Endothelial cell of umbilical vein (primary cell): ENCODE measurements at regions not wholly inside any gene's neighbourhood (a gene's known extent, or its start where the extent isn't known, plus 50 kb on each side); places are given as distances from the start of the nearest gene placed in this dataset.

ENCODE experiments used
- BruUV-seq: library from RNA; stranded (reverse); fragments of 400-500 nt; replicated peaks from 2 replicates; lab custom pipeline; 2021; lab: Mats Ljungman, UMichigan
- CTCF ChIA-PET: fragments of 300-600, 350-600 bp; sonication (Branson Sonifier 250); formaldehyde crosslinking; loops from one replicate; lab custom pipeline; 2021; ENCODE audit warnings: antibody characterized with exemption, inconsistent platforms; lab: Charles Lee
- POLR2A ChIA-PET: fragments of 300-600, 350-600 bp; sonication (Branson Sonifier 250); formaldehyde crosslinking; loops from one replicate; lab custom pipeline; 2021; ENCODE audit warnings: antibody characterized with exemption, inconsistent platforms; lab: Charles Lee
- DNase-seq: peaks from one replicate; pipeline ENCODE4 v3.0.0-alpha.2; 2011; ENCODE audit warnings: low read depth, low spot score
- FAIRE-seq: peaks from 2 replicates; lab custom pipeline; 2011; peaks lifted over from hg19 to GRCh38; lab: Jason Lieb, UNC
- H2AFZ ChIP-seq: 2 replicates; pipeline ENCODE4 v1.6.0; 2012; ENCODE audit warnings: low read depth, low read length, control low read depth, inconsistent platforms
- H3K27ac ChIP-seq: 2 replicates; pipeline ENCODE4 v1.5.1; 2011; ENCODE audit warnings: low read depth, mild to moderate bottlenecking, control low read depth, low read length, moderate library complexity; ENCODE audit not compliant: insufficient read depth
- H3K27me3 ChIP-seq, 2 experiments: 2 replicates each; pipeline versions ENCODE4 v1.6.0 to v1.6.1; 2011; ENCODE audit warnings: low read length in 2 of 2, mixed read lengths in 1 of 2; ENCODE audit not compliant: control insufficient read depth in 2 of 2, insufficient read depth in 2 of 2
- H3K36me3 ChIP-seq, 2 experiments: 2 replicates in 1 of 2; 3 replicates in 1 of 2; pipeline ENCODE4 v1.5.1; 2011; ENCODE audit warnings: low read length in 2 of 2, mild to moderate bottlenecking in 1 of 2, moderate library complexity in 1 of 2; ENCODE audit not compliant: control insufficient read depth in 2 of 2, insufficient read depth in 2 of 2; ENCODE audit errors: extremely low read depth in 1 of 2
- H3K4me1 ChIP-seq: 3 replicates; pipeline ENCODE4 v1.5.1; 2011; ENCODE audit warnings: mild to moderate bottlenecking, low read length; ENCODE audit not compliant: control insufficient read depth, insufficient read depth; ENCODE audit errors: extremely low read depth
- H3K4me2 ChIP-seq: 2 replicates; pipeline ENCODE4 v1.6.1; 2011; ENCODE audit warnings: low read length, control low read depth, mixed read lengths; ENCODE audit not compliant: insufficient read depth
- H3K4me3 ChIP-seq, 3 experiments: fragments of 200-600 bp in 1 of 3; sonication (generic), shearing (Covaris generic) in 1 of 3; replicated peaks in 1 of 3; 2 replicates each; pipeline ENCODE4 v1.5.1; 2011 to 2016; ENCODE audit warnings: control low read depth in 3 of 3, low read length in 3 of 3, mild to moderate bottlenecking in 2 of 3, inconsistent platforms in 1 of 3, low read depth in 1 of 3, moderate library complexity in 1 of 3; ENCODE audit not compliant: insufficient read depth in 1 of 3
- H3K79me2 ChIP-seq: 2 replicates; pipeline ENCODE4 v1.6.0; 2012; ENCODE audit warnings: low read length, inconsistent platforms; ENCODE audit not compliant: control insufficient read depth, insufficient read depth
- H3K9ac ChIP-seq: replicated peaks from 2 replicates; pipeline ENCODE3; 2011; ENCODE audit warnings: low read length, control low read depth; ENCODE audit not compliant: insufficient read depth; ENCODE audit errors: extremely low read depth
- H3K9me1 ChIP-seq: replicated peaks from 3 replicates; pipeline ENCODE4 v1.6.0; 2011; ENCODE audit warnings: mild to moderate bottlenecking, low read length; ENCODE audit not compliant: control insufficient read depth, insufficient read depth; ENCODE audit errors: extremely low read depth
- H3K9me3 ChIP-seq: replicated peaks from 2 replicates; pipeline ENCODE4 v1.5.1; 2012; ENCODE audit warnings: low read length, inconsistent platforms; ENCODE audit not compliant: control insufficient read depth, insufficient read depth
- H4K20me1 ChIP-seq: replicated peaks from 2 replicates; pipeline ENCODE3; 2011; ENCODE audit warnings: mild to moderate bottlenecking, low read length; ENCODE audit not compliant: control insufficient read depth, insufficient read depth; ENCODE audit errors: extremely low read depth
- EZH2 ChIP-seq: IDR thresholded peaks from 2 replicates; pipeline ENCODE4 v1.6.1; 2012; ENCODE audit warnings: borderline replicate concordance, low read depth, mild to moderate bottlenecking, moderate library complexity, low read length, inconsistent platforms; ENCODE audit not compliant: severe bottlenecking
- FOS ChIP-seq: IDR thresholded peaks from 2 replicates; pipeline ENCODE4 v1.6.1; 2011; ENCODE audit warnings: mild to moderate bottlenecking, low read length, moderate library complexity, borderline replicate concordance; ENCODE audit not compliant: insufficient read depth
- GATA2 ChIP-seq: IDR thresholded peaks from 2 replicates; pipeline ENCODE4 v1.7.0; 2011; ENCODE audit warnings: low read depth, mild to moderate bottlenecking, moderate library complexity, mixed read lengths, low read length; ENCODE audit not compliant: insufficient read length, insufficient read depth
- JUN ChIP-seq: IDR thresholded peaks from 2 replicates; pipeline ENCODE4 v1.6.1; 2011; ENCODE audit warnings: borderline replicate concordance, low read depth; ENCODE audit not compliant: insufficient read length, insufficient read depth
- MYC ChIP-seq: IDR thresholded peaks from one replicate; pipeline ENCODE4 v1.6.1; 2011; ENCODE audit warnings: mild to moderate bottlenecking, low read depth, low read length
- POLR2A ChIP-seq: IDR thresholded peaks from 2 replicates; pipeline ENCODE4 v1.6.1; 2012; ENCODE audit warnings: low read depth, mild to moderate bottlenecking, control low read depth, low read length
- POLR2AphosphoS5 ChIP-seq: IDR thresholded peaks from 2 replicates; pipeline ENCODE4 v1.6.1; 2012; ENCODE audit warnings: low read depth, mild to moderate bottlenecking, control low read depth, low read length, moderate library complexity; ENCODE audit not compliant: insufficient read depth
- dilution Hi-C: fragments of 300-500 bp; cut with MboI; formaldehyde crosslinking; loops from one replicate; pipeline ENCODE4 v1.15.0; 2019; ENCODE audit warnings: low sequenced_read_pairs; ENCODE audit not compliant: extremely low pct_ligation_motif_present
- intact Hi-C: fragments of 100-400 bp; cut with micrococcal nuclease; formaldehyde crosslinking; loops from one replicate; pipeline ENCODE4 v1.10.0; 2022
- TF ChIP-seq, protein P1 (sequence below): IDR thresholded peaks from 2 replicates; pipeline ENCODE4 v1.6.1; 2011; ENCODE audit not compliant: insufficient read depth, insufficient read length
- TF ChIP-seq, protein P2 (sequence below), 2 donors: IDR thresholded peaks; 1 replicate in 1 of 2; 2 replicates in 1 of 2; pipeline ENCODE4 v1.5.1; 2011; ENCODE audit warnings: low read length in 2 of 2, mild to moderate bottlenecking in 2 of 2, moderate library complexity in 2 of 2, control low read depth in 1 of 2, inconsistent platforms in 1 of 2, low read depth in 1 of 2; ENCODE audit not compliant: insufficient read depth in 1 of 2; ENCODE audit errors: extremely low read depth in 1 of 2

GRCh38 chr5:32501071-32502002, 56.8 kb upstream of the ZFR start:
- Histone ChIP-seq H2AFZ (no peak overlapping the region), H3K4me2 (no peak overlapping the region), H4K20me1 (no peaks in the 10 kb centered on the region), H3K27ac (no peak overlapping the region), H3K9me3 (no peaks in the 10 kb centered on the region), H3K79me2 (no peaks in the 10 kb centered on the region), H3K4me3 (no peak overlapping the region), H3K9me1 (no peaks in the 10 kb centered on the region), H3K27me3 (peaks cover 5 to 10% of the 10 kb centered on the region in 2 experiments), H3K36me3 (no peaks in the 10 kb centered on the region), H3K9ac (no peak overlapping the region), H3K4me1 (peaks cover 9% of the 10 kb centered on the region)
- FAIRE-seq (no peak), DNase-seq (no peak)
- ChIA-PET CTCF (interaction anchor here (1.1 to 1.7 kb wide), 2 partner anchors 12 to 89 kb away, joined by 3 to 6 read pairs; no protein-coding TSS in a partner anchor), POLR2A (no interaction called here)
- no TSS peak for BruUV-seq
- TF ChIP-seq, protein P1, sequence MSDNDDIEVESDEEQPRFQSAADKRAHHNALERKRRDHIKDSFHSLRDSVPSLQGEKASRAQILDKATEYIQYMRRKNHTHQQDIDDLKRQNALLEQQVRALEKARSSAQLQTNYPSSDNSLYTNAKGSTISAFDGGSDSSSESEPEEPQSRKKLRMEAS: no peak
- TF ChIP-seq FOS: no peak
- no peak for TF ChIP-seq JUN
- no peak for TF ChIP-seq MYC
- dilution Hi-C loops: no loop called here
- intact Hi-C loops: no loop called here

DNA sequence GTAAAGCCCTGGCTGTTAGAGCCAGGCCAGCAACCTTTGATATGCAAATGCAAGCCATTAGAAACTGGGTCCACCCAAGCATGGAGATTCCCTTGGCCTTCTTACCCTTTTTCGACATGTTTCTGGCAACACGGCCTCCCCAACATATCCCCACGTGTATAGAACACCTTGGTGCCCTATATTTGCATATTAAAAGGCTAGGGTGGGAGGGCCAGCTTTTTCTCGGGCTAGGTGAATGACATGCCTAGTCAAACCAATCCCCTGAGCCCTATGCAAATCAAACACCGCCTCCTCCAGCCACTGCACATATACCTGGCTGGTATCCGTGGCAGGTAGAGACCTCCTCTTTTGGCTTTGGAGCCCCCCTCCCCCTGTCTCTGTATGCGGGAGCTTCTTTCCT, 55.6 kb upstream of the ZFR start:
- dilution Hi-C loops: no loop called here
- CTCF ChIA-PET: interaction anchor here (1.1 to 3.5 kb wide), 2 partner anchors 11 to 90 kb away, joined by 3 to 21 read pairs; no protein-coding TSS in a partner anchor
- FAIRE-seq: no peak

More for the DNA sequence above, 55.6 kb upstream of the ZFR start:
- no peak overlapping the region for H3K9ac ChIP-seq
- no peak overlapping the region for H3K27ac ChIP-seq
- no peak overlapping the region for H3K4me3 ChIP-seq
- no peaks in the 10 kb centered on the region for H3K9me3 ChIP-seq
- POLR2A ChIA-PET: no interaction called here
- H3K27me3 ChIP-seq: peaks cover 3 to 5% of the 10 kb centered on the region in 2 experiments
- no peak for DNase-seq
- no peak overlapping the region for H2AFZ ChIP-seq
- BruUV-seq: no TSS peak
- H3K9me1 ChIP-seq: no peaks in the 10 kb centered on the region
- H4K20me1 ChIP-seq: no peaks in the 10 kb centered on the region
- TF ChIP-seq POLR2A (no peak), EZH2 (no peak), MYC (no peak), GATA2 (no peak), POLR2AphosphoS5 (no peak)
- TF ChIP-seq, protein P1: no peak
- TF ChIP-seq, protein P2, sequence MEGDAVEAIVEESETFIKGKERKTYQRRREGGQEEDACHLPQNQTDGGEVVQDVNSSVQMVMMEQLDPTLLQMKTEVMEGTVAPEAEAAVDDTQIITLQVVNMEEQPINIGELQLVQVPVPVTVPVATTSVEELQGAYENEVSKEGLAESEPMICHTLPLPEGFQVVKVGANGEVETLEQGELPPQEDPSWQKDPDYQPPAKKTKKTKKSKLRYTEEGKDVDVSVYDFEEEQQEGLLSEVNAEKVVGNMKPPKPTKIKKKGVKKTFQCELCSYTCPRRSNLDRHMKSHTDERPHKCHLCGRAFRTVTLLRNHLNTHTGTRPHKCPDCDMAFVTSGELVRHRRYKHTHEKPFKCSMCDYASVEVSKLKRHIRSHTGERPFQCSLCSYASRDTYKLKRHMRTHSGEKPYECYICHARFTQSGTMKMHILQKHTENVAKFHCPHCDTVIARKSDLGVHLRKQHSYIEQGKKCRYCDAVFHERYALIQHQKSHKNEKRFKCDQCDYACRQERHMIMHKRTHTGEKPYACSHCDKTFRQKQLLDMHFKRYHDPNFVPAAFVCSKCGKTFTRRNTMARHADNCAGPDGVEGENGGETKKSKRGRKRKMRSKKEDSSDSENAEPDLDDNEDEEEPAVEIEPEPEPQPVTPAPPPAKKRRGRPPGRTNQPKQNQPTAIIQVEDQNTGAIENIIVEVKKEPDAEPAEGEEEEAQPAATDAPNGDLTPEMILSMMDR (IDR thresholded peaks at IDR 0.05; ENCODE audit: extremely low read depth in 1 of 2, insufficient read depth in 1 of 2, low read depth in 1 of 2, low read length in 2 of 2): no peak
- intact Hi-C loops: no loop called here
- H3K36me3 ChIP-seq: no peaks in the 10 kb centered on the region
- no peaks in the 10 kb centered on the region for H3K79me2 ChIP-seq
- H3K4me1 ChIP-seq: no peaks in the 10 kb centered on the region
- no peak overlapping the region for H3K4me2 ChIP-seq
